RWPE1 (cell line): ENCODE measurements at regions not wholly inside any gene's neighbourhood (a gene's known extent, or its start where the extent isn't known, plus 50 kb on each side); places are given as distances from the start of the nearest gene placed in this dataset.
A peak's percentile ranks its signal among the peaks of the same experiment; 100 is the strongest.

Experiments used
- CTCF ChIA-PET: fragments of 350-600 bp; sonication (Branson Sonifier 250); formaldehyde crosslinking; extraction: SDS; loops from one replicate; lab custom pipeline; 2021; lab: Yijun Ruan, JAX
- POLR2A ChIA-PET: fragments of 400-600 bp; formaldehyde crosslinking; extraction: SDS; loops from one replicate; lab custom pipeline; 2020; ENCODE audit warnings: antibody characterized with exemption; ENCODE audit not compliant: low non-redundant PET; lab: Yijun Ruan, JAX
- DNase-seq: peaks from one replicate; pipeline ENCODE4 v3.0.0; 2012; ENCODE audit warnings: low spot score
- H3K27ac ChIP-seq: fragments of 450-650 bp; 2 replicates; pipeline ENCODE4 v1.5.1; 2017
- CTCF ChIP-seq: fragments of 450-650 bp; conservative IDR thresholded peaks from 2 replicates; pipeline ENCODE4 v1.5.1; 2017; ENCODE audit warnings: low read depth, mild to moderate bottlenecking

GRCh38 chr6:7034055-7034454 is 73.7 kb upstream of the RREB1 start:
- H3K27ac ChIP-seq: no peak overlapping the region
- DNase-seq: no peak
- ChIA-PET POLR2A (no interaction called here), CTCF (no interaction called here)
- TF ChIP-seq CTCF: no peak

- ChIA-PET POLR2A (interaction anchor here (1.5 kb wide), 1 partner anchor 22 kb away, joined by 7 read pairs; no protein-coding TSS in a partner anchor), CTCF (no interaction called here)
- no peak overlapping the region for H3K27ac ChIP-seq
- TF ChIP-seq CTCF: no peak
- no peak for DNase-seq
Measured at GRCh38 chr6:7035837-7036249, 71.9 kb upstream of the RREB1 start.

GRCh38 chr6:7041511-7042026 is 66.2 kb upstream of the RREB1 start:
- TF ChIP-seq CTCF: no peak
- CTCF ChIA-PET: no interaction called here
- H3K27ac ChIP-seq: no peak overlapping the region
- POLR2A ChIA-PET: no interaction called here
- no peak for DNase-seq

GRCh38 chr6:7042056-7042653 is 65.6 kb upstream of the RREB1 start:
- DNase-seq: no peak
- POLR2A ChIA-PET: no interaction called here
- peak overlapping the region; percentile 12; the same call in 1 of the 2 replicates for H3K27ac ChIP-seq
- TF ChIP-seq CTCF: no peak
- CTCF ChIA-PET: no interaction called here

GRCh38 chr6:7042654-7043545 is 64.9 kb upstream of the RREB1 start:
- POLR2A ChIA-PET: no interaction called here
- CTCF ChIA-PET: interaction anchor here (0.6 kb wide), 1 partner anchor 648 kb away, joined by 3 read pairs; no protein-coding TSS in a partner anchor
- no peak for DNase-seq
- no peak for TF ChIP-seq CTCF
- H3K27ac ChIP-seq: peak overlapping the region; percentile 12; the same call in 1 of the 2 replicates

- H3K27ac ChIP-seq: no peak overlapping the region
- TF ChIP-seq CTCF: no peak
- no peak for DNase-seq
- ChIA-PET POLR2A (no interaction called here), CTCF (interaction anchor here (0.7 kb wide), 1 partner anchor 195 kb away, joined by 4 read pairs; no protein-coding TSS in a partner anchor)
Measured at GRCh38 chr6:7045331-7045730, 62.4 kb upstream of the RREB1 start.
